H1 (cell line): ENCODE measurements at regions not wholly inside any gene's neighbourhood (a gene's known extent, or its start where the extent isn't known, plus 50 kb on each side); places are given as distances from the start of the nearest gene placed in this dataset.

Experiments
- CTCF ChIA-PET: fragments of 300-600 bp; sonication (Branson Sonifier 250); formaldehyde crosslinking; loops from one replicate; lab custom pipeline; 2021; ENCODE audit not compliant: partially characterized antibody; lab: Charles Lee
- POLR2A ChIA-PET: fragments of 300-600 bp; sonication (Branson Sonifier 250); formaldehyde crosslinking; loops from one replicate; lab custom pipeline; 2021; ENCODE audit warnings: inconsistent platforms; ENCODE audit not compliant: partially characterized antibody; lab: Charles Lee
- DNase-seq, 2 experiments: peaks; one replicate each; pipeline versions ENCODE4 v3.0.0 to v3.0.0-alpha.2; 2010 to 2022; ENCODE audit warnings: low spot score in 2 of 2, low read depth in 1 of 2, mixed read lengths in 1 of 2
- FAIRE-seq: peaks from 2 replicates; lab custom pipeline; 2011; peaks lifted over from hg19 to GRCh38; lab: Jason Lieb, UNC
- H2AFZ ChIP-seq: 2 replicates; pipeline ENCODE4 v1.8.1; 2012; ENCODE audit warnings: low read length, inconsistent platforms
- H2AK5ac ChIP-seq: 2 replicates; pipeline ENCODE4 v1.6.1; 2013; ENCODE audit warnings: low read depth, low read length
- H2BK120ac ChIP-seq: replicated peaks from 2 replicates; pipeline ENCODE3; 2013; ENCODE audit warnings: low read depth, low read length, inconsistent platforms
- H2BK12ac ChIP-seq: 2 replicates; pipeline ENCODE4 v1.6.1; 2013; ENCODE audit warnings: low read depth, low read length
- H2BK15ac ChIP-seq: 2 replicates; pipeline ENCODE4 v1.6.1; 2013; ENCODE audit warnings: low read length
- H2BK20ac ChIP-seq: 2 replicates; pipeline ENCODE4 v1.6.1; 2013; ENCODE audit warnings: low read length
- H2BK5ac ChIP-seq: 2 replicates; pipeline ENCODE4 v1.6.1; 2013; ENCODE audit warnings: low read depth, low read length
- H3K14ac ChIP-seq: 2 replicates; pipeline ENCODE4 v1.6.1; 2013; ENCODE audit warnings: inconsistent platforms; ENCODE audit not compliant: insufficient read length
- H3K18ac ChIP-seq: 2 replicates; pipeline ENCODE4 v1.6.1; 2013; ENCODE audit warnings: low read length; ENCODE audit errors: extremely low read depth
- H3K23ac ChIP-seq: 2 replicates; pipeline ENCODE4 v1.6.1; 2013; ENCODE audit warnings: inconsistent platforms; ENCODE audit not compliant: insufficient read length
- H3K23me2 ChIP-seq: 2 replicates; pipeline ENCODE4 v1.6.1; 2013; ENCODE audit warnings: low read depth, low read length
- H3K27ac ChIP-seq: 2 replicates; pipeline ENCODE4 v1.6.1; 2011; ENCODE audit warnings: low read depth, low read length, inconsistent platforms
- H3K27me3 ChIP-seq, 4 experiments: replicated peaks in 1 of 4; 1 replicate in 1 of 4; 2 replicates in 3 of 4; pipeline versions ENCODE4 v1.6.1 to v1.8.1; 2011 to 2013; ENCODE audit warnings: low read length in 3 of 4, mild to moderate bottlenecking in 3 of 4, inconsistent platforms in 2 of 4, mixed read lengths in 2 of 4, moderate library complexity in 1 of 4; ENCODE audit not compliant: control insufficient read depth in 3 of 4, insufficient read depth in 3 of 4; ENCODE audit errors: extremely low read depth in 1 of 4
- H3K36me3 ChIP-seq, 4 experiments: 2 replicates each; pipeline versions ENCODE4 v1.6.1 to v1.8.1; 2011 to 2013; ENCODE audit warnings: mild to moderate bottlenecking in 4 of 4, low read length in 3 of 4, moderate library complexity in 2 of 4, control low read depth in 1 of 4, inconsistent platforms in 1 of 4; ENCODE audit not compliant: insufficient read depth in 4 of 4, control insufficient read depth in 2 of 4
- H3K4ac ChIP-seq: replicated peaks from 2 replicates; pipeline ENCODE3; 2013; ENCODE audit warnings: low read length, low read depth, mixed read lengths, inconsistent platforms; ENCODE audit not compliant: insufficient read length
- H3K4me1 ChIP-seq, 4 experiments: replicated peaks in 1 of 4; 1 replicate in 1 of 4; 2 replicates in 3 of 4; pipeline versions ENCODE4 v1.6.1 to v1.8.1; 2011 to 2013; ENCODE audit warnings: low read length in 3 of 4, inconsistent platforms in 2 of 4, mixed read lengths in 1 of 4; ENCODE audit not compliant: insufficient read depth in 4 of 4, control insufficient read depth in 3 of 4
- H3K4me2 ChIP-seq, 2 experiments: 2 replicates each; pipeline versions ENCODE4 v1.6.1 to v1.8.1; 2011 to 2013; ENCODE audit warnings: low read depth in 2 of 2, low read length in 2 of 2, control low read depth in 1 of 2, inconsistent platforms in 1 of 2, mild to moderate bottlenecking in 1 of 2; ENCODE audit not compliant: insufficient read depth in 1 of 2
- H3K4me3 ChIP-seq, 4 experiments: fragments of 200-600, 300-600 bp in 1 of 4; sonication (generic), shearing (Covaris generic), sonication (Bioruptor Twin) in 1 of 4; 2 replicates each; pipeline versions ENCODE4 v1.5.1 to v1.8.1; 2011 to 2016; ENCODE audit warnings: low read length in 4 of 4, low read depth in 3 of 4, control low read depth in 2 of 4, inconsistent platforms in 2 of 4, mild to moderate bottlenecking in 2 of 4, mixed read lengths in 1 of 4, moderate library complexity in 1 of 4; ENCODE audit not compliant: insufficient read depth in 2 of 4; ENCODE audit errors: extremely low read depth in 1 of 4
- H3K56ac ChIP-seq: replicated peaks from 2 replicates; pipeline ENCODE3; 2013; ENCODE audit warnings: low read depth, mild to moderate bottlenecking, mixed read lengths, low read length, inconsistent platforms; ENCODE audit not compliant: insufficient read length
- H3K79me1 ChIP-seq: 2 replicates; pipeline ENCODE4 v1.6.1; 2013; ENCODE audit warnings: low read depth, low read length, control low read depth
- H3K79me2 ChIP-seq, 2 experiments: 2 replicates each; pipeline versions ENCODE4 v1.6.1 to v1.8.1; 2012 to 2013; ENCODE audit warnings: low read length in 2 of 2, mild to moderate bottlenecking in 2 of 2, inconsistent platforms in 1 of 2; ENCODE audit not compliant: insufficient read depth in 2 of 2, control insufficient read depth in 1 of 2
- H3K9ac ChIP-seq, 4 experiments: replicated peaks in 1 of 4; 1 replicate in 1 of 4; 2 replicates in 3 of 4; pipeline versions ENCODE4 v1.6.1 to v1.8.1; 2011 to 2013; ENCODE audit warnings: low read depth in 3 of 4, low read length in 3 of 4, control low read depth in 2 of 4, mild to moderate bottlenecking in 2 of 4, moderate library complexity in 2 of 4, inconsistent platforms in 1 of 4; ENCODE audit errors: extremely low read depth in 1 of 4
- H3K9me3 ChIP-seq, 2 experiments: 2 replicates each; pipeline versions ENCODE4 v1.6.1 to v1.8.1; 2012 to 2013; ENCODE audit warnings: mild to moderate bottlenecking in 2 of 2, moderate library complexity in 2 of 2, control low read depth in 1 of 2, inconsistent platforms in 1 of 2, low read depth in 1 of 2, low read length in 1 of 2, mixed read lengths in 1 of 2; ENCODE audit not compliant: insufficient read depth in 2 of 2
- H4K20me1 ChIP-seq, 2 experiments: replicated peaks in 1 of 2; 2 replicates each; pipeline versions ENCODE3 to v1.8.1; 2011 to 2013; ENCODE audit warnings: inconsistent platforms in 2 of 2, low read length in 2 of 2, mild to moderate bottlenecking in 1 of 2; ENCODE audit not compliant: insufficient read depth in 2 of 2, control insufficient read depth in 1 of 2
- H4K5ac ChIP-seq: 2 replicates; pipeline ENCODE4 v1.6.1; 2013; ENCODE audit warnings: low read length, low read depth, mixed read lengths, inconsistent platforms; ENCODE audit not compliant: insufficient read length
- H4K8ac ChIP-seq: 2 replicates; pipeline ENCODE4 v1.8.0; 2013; ENCODE audit warnings: mild to moderate bottlenecking, moderate library complexity, low read length, inconsistent platforms; ENCODE audit not compliant: insufficient read depth; ENCODE audit errors: extremely low read depth
- H4K91ac ChIP-seq: replicated peaks from 2 replicates; pipeline ENCODE3; 2013; ENCODE audit warnings: low read length, mixed read lengths, inconsistent platforms; ENCODE audit not compliant: insufficient read length
- BRCA1 ChIP-seq: IDR thresholded peaks from 2 replicates; pipeline ENCODE4 v1.6.1; 2012; ENCODE audit warnings: low read depth, low read length, improper control_type of control experiment
- JUND ChIP-seq: IDR thresholded peaks from 2 replicates; pipeline ENCODE4 v1.6.1; 2011; ENCODE audit warnings: mild to moderate bottlenecking, improper control_type of control experiment, low read length
- WGBS, 2 experiments: shearing (Covaris generic) in 1 of 2; methylation state at CpG; one replicate each; pipeline versions ENCODE4 v1.1.6 to v1.1.7; 2013 to 2015; ENCODE audit warnings: low lambda C conversion rate in 2 of 2, mixed read lengths in 2 of 2, inconsistent platforms in 1 of 2, low coverage in 1 of 2, missing lambda C conversion rate in 1 of 2; ENCODE audit not compliant: insufficient replicate concordance in 2 of 2, insufficient coverage in 1 of 2, insufficient read length in 1 of 2; ENCODE audit errors: extremely low coverage in 1 of 2, missing lambda C conversion rate in 1 of 2; 5-methylcytosine and 5-hydroxymethylcytosine counted together

DNA sequence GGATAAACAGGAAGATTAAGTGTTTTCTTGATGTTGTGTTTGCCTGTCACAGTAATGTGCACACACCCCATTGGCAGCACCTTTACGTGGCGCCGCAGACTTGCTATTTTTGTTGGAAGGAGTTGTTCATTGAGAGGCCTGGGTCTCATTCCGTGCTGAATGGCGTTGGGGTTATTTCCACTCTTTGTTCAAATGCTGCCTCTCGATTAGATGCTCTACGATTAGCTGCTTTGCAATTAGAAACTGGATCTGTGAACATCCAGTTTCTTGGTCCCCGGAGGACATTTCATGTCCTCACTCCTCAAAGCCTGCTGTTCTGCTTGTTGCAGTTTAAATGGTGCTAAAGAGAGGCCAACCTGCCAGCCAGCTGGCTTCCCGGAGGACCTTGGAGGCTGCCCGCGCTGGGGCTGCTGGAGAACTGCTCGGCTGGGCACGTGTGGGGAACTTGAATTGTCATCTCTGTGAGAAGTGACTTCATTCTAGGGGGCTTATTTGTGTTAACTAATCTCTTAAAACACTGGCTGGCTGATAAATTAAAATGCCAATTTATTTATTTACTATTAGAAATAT, 117.4 kb upstream of the NABP1 start:
- no peaks in the 10 kb centered on the region for H3K9me3 ChIP-seq
- TF ChIP-seq BRCA1 (no peak), JUND (no peak)
- TF ChIP-seq, all 59 proteins: peak for 0
- no peak overlapping the region for H2BK20ac ChIP-seq
- peak overlapping the region; percentile 84 for H2AFZ ChIP-seq
- POLR2A ChIA-PET: no interaction called here
- no peak overlapping the region for H2BK12ac ChIP-seq
- CTCF ChIA-PET: interaction anchor here (0.7 to 2.4 kb wide), 3 partner anchors 9 to 275 kb away, joined by 3 to 11 read pairs (median 3); no protein-coding TSS in a partner anchor
- WGBS, 2 experiments: 90% methylated on average over 13 of the region's 13 CpGs; no CpG with 5 or more reads in 1 of the 2 experiments
- no peak overlapping the region for H2BK15ac ChIP-seq
- no peaks in the 10 kb centered on the region for H3K23me2 ChIP-seq
- no peak overlapping the region for H4K5ac ChIP-seq
- H3K79me1 ChIP-seq: no peaks in the 10 kb centered on the region
- no peak overlapping the region for H3K4me2 ChIP-seq
- no peak overlapping the region for H2BK5ac ChIP-seq
- no peak overlapping the region for H3K56ac ChIP-seq
- H2AK5ac ChIP-seq: no peak overlapping the region
- H3K79me2 ChIP-seq: no peaks in the 10 kb centered on the region
- H4K20me1 ChIP-seq: no peaks in the 10 kb centered on the region
- no peaks in the 10 kb centered on the region for H3K36me3 ChIP-seq
- no peak overlapping the region for H3K14ac ChIP-seq
- DNase-seq (no peak), FAIRE-seq (no peak)
- no peak overlapping the region for H3K9ac ChIP-seq
- H2BK120ac ChIP-seq: no peak overlapping the region
- H3K27ac ChIP-seq: no peak overlapping the region
- no peak overlapping the region for H3K18ac ChIP-seq
- no peaks in the 10 kb centered on the region for H3K27me3 ChIP-seq
- H3K4me3 ChIP-seq: no peak overlapping the region
- H3K23ac ChIP-seq: no peak overlapping the region
- H3K4me1 ChIP-seq: no peaks in the 10 kb centered on the region
- no peak overlapping the region for H3K4ac ChIP-seq
- no peak overlapping the region for H4K91ac ChIP-seq
- no peak overlapping the region for H4K8ac ChIP-seq
